A673 (cell line): ENCODE measurements at regions not wholly inside any gene's neighbourhood (a gene's known extent, or its start where the extent isn't known, plus 50 kb on each side); places are given as distances from the start of the nearest gene placed in this dataset.

Experiments used
- BruUV-seq: library from RNA; stranded (reverse); fragments of 400-500 nt; replicated peaks from 2 replicates; lab custom pipeline; 2021; lab: Mats Ljungman, UMichigan
- CTCF ChIA-PET: fragments of 300-600 bp; sonication (Branson Sonifier 250); formaldehyde crosslinking; loops from one replicate; lab custom pipeline; 2022; ENCODE audit warnings: antibody characterized with exemption; lab: Charles Lee
- POLR2A ChIA-PET: fragments of 300-600 bp; sonication (Branson Sonifier 250); formaldehyde crosslinking; loops from one replicate; lab custom pipeline; 2022; ENCODE audit warnings: antibody characterized with exemption; ENCODE audit not compliant: low non-redundant PET; lab: Charles Lee
- DNase-seq: peaks from one replicate; pipeline ENCODE4 v3.0.0-alpha.2; 2015; ENCODE audit warnings: low spot score
- H3K27ac ChIP-seq: fragments of 200-600 bp; sonication (generic); 2 replicates; pipeline ENCODE4 v1.5.1; 2016; ENCODE audit warnings: mixed run types, low read depth, mild to moderate bottlenecking, mixed read lengths, antibody characterized with exemption, low read length; ENCODE audit not compliant: poor library complexity, severe bottlenecking
- H3K27me3 ChIP-seq: fragments of 200-600 bp; sonication (generic); replicated peaks from 2 replicates; pipeline ENCODE4 v1.6.1; 2017; ENCODE audit warnings: mixed run types, low read depth, mild to moderate bottlenecking, mixed read lengths, antibody characterized with exemption, low read length; ENCODE audit not compliant: insufficient read depth, poor library complexity
- H3K36me3 ChIP-seq: fragments of 200-600 bp; sonication (generic); 2 replicates; pipeline ENCODE4 v1.6.1; 2016; ENCODE audit warnings: mixed run types, mild to moderate bottlenecking, mixed read lengths, antibody characterized with exemption, low read length; ENCODE audit not compliant: insufficient read depth, poor library complexity, severe bottlenecking
- H3K4me1 ChIP-seq: fragments of 200-600 bp; sonication (generic); 2 replicates; pipeline ENCODE4 v1.6.1; 2017; ENCODE audit warnings: mixed run types, mild to moderate bottlenecking, mixed read lengths, antibody characterized with exemption, low read length; ENCODE audit not compliant: insufficient read depth, poor library complexity, severe bottlenecking
- H3K4me3 ChIP-seq: fragments of 200-600 bp; sonication (generic); 2 replicates; pipeline ENCODE4 v1.5.1; 2016; ENCODE audit warnings: low read depth, mixed run types, mild to moderate bottlenecking, mixed read lengths, low read length; ENCODE audit not compliant: poor library complexity, severe bottlenecking
- H3K9me3 ChIP-seq: fragments of 200-600 bp; sonication (generic); 2 replicates; pipeline ENCODE4 v1.6.1; 2016; ENCODE audit warnings: mixed run types, low read depth, mild to moderate bottlenecking, mixed read lengths, antibody characterized with exemption, low read length; ENCODE audit not compliant: poor library complexity, severe bottlenecking
- CTCF ChIP-seq: fragments of 300-800, 200-600 bp; sonication (generic); conservative IDR thresholded peaks from 2 replicates; pipeline ENCODE4 v1.5.1; 2017; ENCODE audit warnings: low read depth, mild to moderate bottlenecking, antibody characterized with exemption, low read length, moderate library complexity, mixed read lengths
- EZH2 ChIP-seq: fragments of 200-600 bp; sonication (generic); IDR thresholded peaks from 2 replicates; pipeline ENCODE4 v1.6.1; 2017; ENCODE audit warnings: borderline replicate concordance, low read depth, mild to moderate bottlenecking, mixed read lengths, antibody characterized with exemption, low read length; ENCODE audit not compliant: poor library complexity, severe bottlenecking
- intact Hi-C: fragments of 100-400 bp; cut with micrococcal nuclease; formaldehyde crosslinking; loops from one replicate; pipeline ENCODE4 v1.10.0; 2022; ENCODE audit not compliant: unreplicated experiment

- intact Hi-C loops = loop anchor here (1.0 to 10.0 kb wide), 3 partner anchors 86 to 524 kb away; no protein-coding TSS in a partner anchor
- Histone ChIP-seq H3K4me3 (no peak overlapping the region), H3K9me3 (no peaks in the 10 kb centered on the region), H3K36me3 (no peaks in the 10 kb centered on the region), H3K27ac (no peak overlapping the region), H3K27me3 (no peaks in the 10 kb centered on the region), H3K4me1 (peaks cover 31% of the 10 kb centered on the region)
- no TSS peak for BruUV-seq
- peak; percentile 89 for DNase-seq
- TF ChIP-seq CTCF (peak; percentile 89), EZH2 (no peak)
- CTCF ChIA-PET = interaction anchor here (1.0 to 1.2 kb wide), 2 partner anchors 12 to 86 kb away, joined by 4 to 14 read pairs; no protein-coding TSS in a partner anchor
- POLR2A ChIA-PET = no interaction called here
Measured at GRCh38 chr11:109853156-109853776, 239.9 kb upstream of the ZC3H12C start.

- Histone ChIP-seq H3K36me3 (no peaks in the 10 kb centered on the region), H3K27ac (no peak overlapping the region), H3K27me3 (no peaks in the 10 kb centered on the region), H3K9me3 (no peaks in the 10 kb centered on the region), H3K4me1 (peaks cover 22% of the 10 kb centered on the region), H3K4me3 (no peak overlapping the region)
- CTCF ChIA-PET = interaction anchor here (0.7 kb wide), 1 partner anchor 68 kb away, joined by 5 read pairs; no protein-coding TSS in a partner anchor
- no TSS peak for BruUV-seq
- DNase-seq = no peak
- intact Hi-C loops = loop anchor here (5.0 to 10.0 kb wide), 2 partner anchors 320 to 523 kb away; no protein-coding TSS in a partner anchor
- no peak for TF ChIP-seq EZH2
- POLR2A ChIA-PET = interaction anchor here (0.7 kb wide), 1 partner anchor 21 kb away, joined by 3 read pairs; no protein-coding TSS in a partner anchor
Measured at GRCh38 chr11:109854731-109855130, 238.5 kb upstream of the ZC3H12C start.

GRCh38 chr11:109856928-109857327 lies 236.3 kb upstream of the ZC3H12C start:
- Histone ChIP-seq H3K4me3 (no peak overlapping the region), H3K4me1 (peaks cover 8% of the 10 kb centered on the region), H3K36me3 (no peaks in the 10 kb centered on the region), H3K27ac (no peak overlapping the region), H3K27me3 (no peaks in the 10 kb centered on the region), H3K9me3 (no peaks in the 10 kb centered on the region)
- ChIA-PET POLR2A (interaction anchor here (0.6 kb wide), 1 partner anchor 496 kb away, joined by 3 read pairs; no protein-coding TSS in a partner anchor), CTCF (interaction anchor here (0.6 kb wide), 1 partner anchor 82 kb away, joined by 3 read pairs; no protein-coding TSS in a partner anchor)
- TF ChIP-seq EZH2 (no peak), CTCF (no peak)
- intact Hi-C loops = loop anchor here (10.0 kb wide), 1 partner anchor 318 kb away; no protein-coding TSS in a partner anchor
- BruUV-seq = no TSS peak
- no peak for DNase-seq
